ENCODE measurements at regions not wholly inside any gene's neighbourhood (a gene's known extent, or its start where the extent isn't known, plus 50 kb on each side); places are given as distances from the start of the nearest gene placed in this dataset.

DNA sequence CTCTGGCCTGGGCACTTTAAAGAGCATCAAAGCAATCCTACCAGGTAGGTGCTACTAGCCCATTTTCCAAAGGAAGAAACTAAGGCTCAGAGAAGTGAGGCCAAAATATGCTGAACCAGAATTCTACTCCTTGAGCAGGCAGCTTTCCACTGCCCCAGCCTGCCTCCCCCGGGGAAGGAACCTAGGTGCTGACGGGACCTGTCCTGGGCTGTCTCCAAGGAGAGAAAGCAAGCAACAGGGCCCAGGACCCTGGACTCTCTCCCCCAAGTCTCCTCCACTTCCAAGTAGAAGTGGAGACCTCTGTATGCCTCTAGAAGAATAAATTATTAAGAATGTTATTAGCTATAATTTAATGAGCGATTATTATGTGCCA, 159.5 kb downstream of the MRPL14 start:
- H3K27me3 ChIP-seq (ENCODE audit: insufficient read depth in 3 of 3, low read length in 2 of 3) = no peaks in the 10 kb centered on the region
- intact Hi-C loops (cut with DNase I) = no loop called here
- no peak for ATAC-seq
- DNase-seq = no peak
- H3K36me3 ChIP-seq (ENCODE audit: insufficient read depth in 1 of 2, low read depth in 1 of 2) = no peaks in the 10 kb centered on the region
- WGBS, 3 donors = 89 to 92% (median 90%) methylated on average over 3 of the region's 3 CpGs
- H3K9me3 ChIP-seq = no peaks in the 10 kb centered on the region
- no peak overlapping the region for H3K27ac ChIP-seq
- H3K4me1 ChIP-seq = peaks cover 20% of the 10 kb centered on the region
- no peak overlapping the region for H3K4me3 ChIP-seq
- TF ChIP-seq, protein P1, sequence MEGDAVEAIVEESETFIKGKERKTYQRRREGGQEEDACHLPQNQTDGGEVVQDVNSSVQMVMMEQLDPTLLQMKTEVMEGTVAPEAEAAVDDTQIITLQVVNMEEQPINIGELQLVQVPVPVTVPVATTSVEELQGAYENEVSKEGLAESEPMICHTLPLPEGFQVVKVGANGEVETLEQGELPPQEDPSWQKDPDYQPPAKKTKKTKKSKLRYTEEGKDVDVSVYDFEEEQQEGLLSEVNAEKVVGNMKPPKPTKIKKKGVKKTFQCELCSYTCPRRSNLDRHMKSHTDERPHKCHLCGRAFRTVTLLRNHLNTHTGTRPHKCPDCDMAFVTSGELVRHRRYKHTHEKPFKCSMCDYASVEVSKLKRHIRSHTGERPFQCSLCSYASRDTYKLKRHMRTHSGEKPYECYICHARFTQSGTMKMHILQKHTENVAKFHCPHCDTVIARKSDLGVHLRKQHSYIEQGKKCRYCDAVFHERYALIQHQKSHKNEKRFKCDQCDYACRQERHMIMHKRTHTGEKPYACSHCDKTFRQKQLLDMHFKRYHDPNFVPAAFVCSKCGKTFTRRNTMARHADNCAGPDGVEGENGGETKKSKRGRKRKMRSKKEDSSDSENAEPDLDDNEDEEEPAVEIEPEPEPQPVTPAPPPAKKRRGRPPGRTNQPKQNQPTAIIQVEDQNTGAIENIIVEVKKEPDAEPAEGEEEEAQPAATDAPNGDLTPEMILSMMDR (IDR thresholded peaks at IDR 0.05) = no peak

DNA sequence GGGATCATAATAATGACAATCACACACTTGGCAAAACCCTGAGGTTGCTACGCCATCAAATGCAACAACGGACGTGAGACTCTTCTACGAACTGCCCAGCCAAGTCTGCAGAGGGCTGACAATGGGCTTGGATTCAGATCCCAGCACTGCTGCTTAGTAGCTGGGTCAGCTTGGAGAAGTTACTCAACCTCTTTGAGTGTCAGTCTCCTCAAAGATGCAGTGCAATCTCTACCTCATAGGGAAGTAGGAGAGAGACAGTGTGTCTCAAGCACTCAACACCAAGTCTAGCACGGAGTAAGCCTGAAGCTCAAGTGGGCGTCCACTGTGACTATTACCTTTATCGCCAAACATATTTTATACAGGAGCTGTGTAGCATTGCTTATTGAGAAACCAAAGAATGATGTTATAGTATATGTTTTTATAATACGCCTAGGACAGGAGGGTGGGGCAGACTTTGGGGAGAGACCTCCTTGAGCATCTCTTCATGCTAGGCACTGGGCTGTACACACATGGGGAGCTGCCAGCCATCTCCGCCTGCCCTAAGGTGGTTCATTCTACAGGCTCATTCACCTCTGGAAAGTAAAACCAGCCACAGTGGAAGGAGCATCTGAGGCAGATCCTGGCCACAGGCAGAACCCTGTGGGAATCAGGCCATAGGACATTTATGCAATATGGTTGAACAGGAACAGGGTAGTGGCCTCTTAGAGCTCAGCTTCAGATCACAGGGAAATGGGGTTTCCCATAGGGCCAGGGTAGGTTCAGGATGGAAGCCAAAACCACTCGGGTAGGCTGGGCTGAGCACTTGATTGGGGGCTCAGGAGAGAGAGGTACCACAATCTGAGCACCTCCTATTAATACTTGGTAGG, 160.2 kb downstream of the MRPL14 start:
- intact Hi-C loops (cut with DNase I) = no loop called here

DNA sequence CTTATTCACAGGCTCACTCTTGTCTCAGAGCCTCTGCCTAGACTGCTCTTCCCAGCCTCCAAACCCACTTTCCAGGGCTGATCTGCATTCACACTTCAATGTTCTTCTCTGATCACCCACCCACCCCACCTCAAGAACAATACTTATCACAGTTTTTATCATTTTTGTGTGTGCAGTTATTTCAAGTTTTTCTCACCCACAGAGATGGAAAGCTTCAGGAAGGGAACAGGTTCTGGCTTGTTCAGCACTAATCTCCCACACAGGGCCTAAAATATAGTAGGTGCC, 160.9 kb downstream of the MRPL14 start:
- TF ChIP-seq, protein P1 (IDR thresholded peaks at IDR 0.05) = no peak
- H3K4me1 ChIP-seq = peaks cover 6% of the 10 kb centered on the region
- no peak for ATAC-seq
- DNase-seq = no peak
- H3K4me3 ChIP-seq = no peak overlapping the region
- intact Hi-C loops (cut with DNase I) = no loop called here
- no peaks in the 10 kb centered on the region for H3K36me3 ChIP-seq (ENCODE audit: insufficient read depth in 1 of 2, low read depth in 1 of 2)
- no peak overlapping the region for H3K27ac ChIP-seq
- no peaks in the 10 kb centered on the region for H3K27me3 ChIP-seq (ENCODE audit: insufficient read depth in 3 of 3, low read length in 2 of 3)
- no peaks in the 10 kb centered on the region for H3K9me3 ChIP-seq

More for the DNA sequence above, 160.2 kb downstream of the MRPL14 start:
- TF ChIP-seq, protein P1 (IDR thresholded peaks at IDR 0.05) = no peak
- WGBS, 3 donors = 80 to 89% (median 83%) methylated on average over 10 of the region's 10 CpGs
- H3K4me1 ChIP-seq = peaks cover 13% of the 10 kb centered on the region
- ATAC-seq (no peak), DNase-seq (no peak)
- H3K36me3 ChIP-seq (ENCODE audit: insufficient read depth in 1 of 2, low read depth in 1 of 2) = no peaks in the 10 kb centered on the region
- no peak overlapping the region for H3K4me3 ChIP-seq
- no peak overlapping the region for H3K27ac ChIP-seq
- H3K27me3 ChIP-seq (ENCODE audit: insufficient read depth in 3 of 3, low read length in 2 of 3) = no peaks in the 10 kb centered on the region
- H3K9me3 ChIP-seq = no peaks in the 10 kb centered on the region

GRCh38 chr6:43965628-43966373, 161.5 kb downstream of the MRPL14 start:
- no peak for DNase-seq
- no peak for ATAC-seq
- TF ChIP-seq, protein P1 (IDR thresholded peaks at IDR 0.05) = no peak
- Histone ChIP-seq H3K27ac (no peak overlapping the region), H3K27me3 (ENCODE audit: insufficient read depth in 3 of 3, low read length in 2 of 3) (no peaks in the 10 kb centered on the region), H3K36me3 (ENCODE audit: insufficient read depth in 1 of 2, low read depth in 1 of 2) (no peaks in the 10 kb centered on the region), H3K4me3 (no peak overlapping the region), H3K9me3 (no peaks in the 10 kb centered on the region), H3K4me1 (peaks cover under 1% of the 10 kb centered on the region)
- intact Hi-C loops (cut with DNase I) = no loop called here
- 88 to 95% (median 89%) methylated on average over 3 of the region's 3 CpGs for WGBS, 3 donors
